T-helper 22 cell (primary cell): ENCODE measurements at regions not wholly inside any gene's neighbourhood (a gene's known extent, or its start where the extent isn't known, plus 50 kb on each side); places are given as distances from the start of the nearest gene placed in this dataset.

ENCODE experiments used
- DNase-seq: peaks from one replicate; pipeline ENCODE4 v3.0.0-alpha.2; 2020; ENCODE audit warnings: low read depth

DNA sequence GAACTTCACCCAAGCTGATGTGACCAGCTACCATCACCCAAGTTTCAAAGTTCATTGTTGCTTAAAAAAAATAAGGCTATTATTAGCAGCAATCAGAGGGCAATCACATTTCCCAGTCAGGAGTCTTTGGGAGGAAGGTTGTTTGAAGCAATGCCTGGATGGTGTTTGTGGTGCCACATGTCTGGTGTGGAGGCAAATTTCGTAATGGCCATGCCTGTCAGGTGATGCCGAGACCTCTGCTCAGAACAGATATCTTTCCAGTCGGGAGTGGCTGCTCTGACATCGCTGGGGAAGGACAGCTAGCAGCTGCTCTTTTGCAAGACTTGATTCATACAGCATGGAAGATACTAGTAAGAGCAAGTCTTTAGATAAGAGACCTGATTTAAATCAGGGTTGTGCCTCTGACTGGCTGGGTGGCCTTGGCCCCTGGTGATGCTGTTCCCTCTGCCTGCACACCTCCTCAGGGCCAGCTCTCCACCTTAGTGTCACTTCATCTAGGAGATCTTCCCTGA is 187.8 kb upstream of the JUN start:
- no peak for DNase-seq

DNA sequence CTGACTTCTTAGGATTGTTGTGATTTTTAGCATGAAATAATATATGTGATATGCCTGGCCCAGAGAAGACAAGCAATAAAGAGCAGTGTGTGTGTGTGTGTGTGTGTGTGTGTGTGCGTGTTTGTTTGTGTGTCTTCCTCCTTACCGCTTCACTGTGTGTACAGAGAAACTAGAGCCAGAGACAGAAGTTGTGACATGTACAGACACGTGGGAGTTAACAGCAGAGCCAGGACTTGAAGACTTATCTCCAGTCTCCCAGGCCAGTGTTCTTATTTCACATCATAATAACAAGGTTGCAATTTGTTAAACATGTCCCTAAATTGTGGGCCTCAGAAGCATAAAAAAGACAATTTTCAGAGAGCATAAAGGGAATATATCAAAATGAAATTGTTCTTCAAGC is 192.0 kb upstream of the JUN start:
- DNase-seq = no peak

DNA sequence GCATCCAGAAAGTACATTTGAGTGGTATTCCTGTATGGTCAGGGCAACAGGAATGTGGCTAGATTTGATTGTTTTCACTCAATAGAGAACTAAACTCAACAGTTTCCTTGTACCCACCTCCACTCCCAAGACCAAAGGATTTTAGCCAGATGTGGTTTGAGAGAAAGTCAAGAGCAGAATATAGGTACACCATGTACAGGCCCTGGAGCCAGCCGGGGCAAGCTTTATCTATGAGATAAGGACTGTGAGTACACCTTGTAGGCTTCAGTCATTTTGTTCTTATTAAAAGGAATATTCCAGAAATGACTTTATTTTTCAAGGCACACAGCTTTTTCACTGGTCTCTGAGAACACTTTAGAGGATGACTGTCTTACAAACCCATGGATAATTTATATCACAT is 192.4 kb upstream of the JUN start:
- DNase-seq = no peak

DNA sequence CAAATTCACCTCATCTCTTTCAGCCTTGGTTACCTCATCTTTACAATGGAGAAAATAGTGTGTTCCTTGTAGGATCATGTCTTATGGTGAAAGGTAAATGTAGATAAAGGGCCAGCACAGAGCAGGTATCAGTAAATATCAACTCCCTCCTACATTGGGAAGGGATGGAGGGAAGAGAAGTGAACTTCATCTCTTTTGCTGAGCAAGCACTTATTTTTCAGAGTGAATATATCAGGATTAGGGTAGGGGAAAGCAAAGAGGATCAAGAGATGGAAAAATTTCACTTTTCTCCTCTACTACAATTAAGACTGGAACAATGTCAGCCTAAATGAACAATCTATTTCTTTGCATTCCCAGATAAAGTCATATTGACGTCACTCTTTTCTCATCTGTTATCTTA is 193.8 kb upstream of the JUN start:
- no peak for DNase-seq

- DNase-seq = no peak
Observed at GRCh38 chr1:58978096-58978495, 194.2 kb upstream of the JUN start.

DNA sequence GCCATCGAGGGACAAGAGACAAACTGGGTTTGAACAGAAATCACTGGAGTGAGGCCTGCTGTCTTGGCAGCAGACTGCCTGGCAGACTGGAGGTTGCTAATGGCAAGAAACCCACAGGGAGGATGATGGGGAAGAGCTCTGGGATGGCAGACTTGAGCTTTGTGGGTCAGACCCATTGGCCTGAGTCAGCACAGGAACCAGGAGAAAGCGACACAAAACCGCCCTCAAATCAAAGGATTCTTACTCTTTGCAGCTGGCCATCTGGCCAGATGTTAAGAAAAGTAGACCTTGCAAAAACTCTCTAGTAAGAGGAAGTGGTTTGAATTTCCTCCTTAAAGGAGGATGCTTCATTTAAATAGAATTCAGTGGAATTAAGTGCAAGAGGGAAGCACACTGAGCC is 195.2 kb upstream of the JUN start:
- DNase-seq = no peak

DNA sequence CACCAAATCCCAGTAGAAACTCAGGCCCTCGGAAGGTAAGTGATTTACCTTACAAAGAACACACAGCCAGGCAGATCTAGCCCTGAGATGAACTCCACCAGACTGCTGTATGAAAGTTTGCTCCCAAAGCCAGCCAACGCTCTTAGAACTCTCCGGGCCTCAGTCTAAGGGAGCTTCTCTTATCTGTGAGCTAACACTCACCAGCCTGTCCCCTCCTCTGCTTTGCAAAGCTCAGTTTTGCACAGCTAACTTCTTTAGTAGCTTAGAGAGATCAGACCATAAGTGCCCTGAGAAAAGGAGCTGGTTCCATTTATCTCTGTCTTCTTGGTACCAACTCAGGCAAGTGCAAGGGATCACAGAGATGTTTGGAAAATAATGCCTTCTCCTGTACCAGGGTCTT is 195.8 kb upstream of the JUN start:
- DNase-seq = no peak

GRCh38 chr1:58981392-58981791 is 197.5 kb upstream of the JUN start:
- DNase-seq = no peak

DNA sequence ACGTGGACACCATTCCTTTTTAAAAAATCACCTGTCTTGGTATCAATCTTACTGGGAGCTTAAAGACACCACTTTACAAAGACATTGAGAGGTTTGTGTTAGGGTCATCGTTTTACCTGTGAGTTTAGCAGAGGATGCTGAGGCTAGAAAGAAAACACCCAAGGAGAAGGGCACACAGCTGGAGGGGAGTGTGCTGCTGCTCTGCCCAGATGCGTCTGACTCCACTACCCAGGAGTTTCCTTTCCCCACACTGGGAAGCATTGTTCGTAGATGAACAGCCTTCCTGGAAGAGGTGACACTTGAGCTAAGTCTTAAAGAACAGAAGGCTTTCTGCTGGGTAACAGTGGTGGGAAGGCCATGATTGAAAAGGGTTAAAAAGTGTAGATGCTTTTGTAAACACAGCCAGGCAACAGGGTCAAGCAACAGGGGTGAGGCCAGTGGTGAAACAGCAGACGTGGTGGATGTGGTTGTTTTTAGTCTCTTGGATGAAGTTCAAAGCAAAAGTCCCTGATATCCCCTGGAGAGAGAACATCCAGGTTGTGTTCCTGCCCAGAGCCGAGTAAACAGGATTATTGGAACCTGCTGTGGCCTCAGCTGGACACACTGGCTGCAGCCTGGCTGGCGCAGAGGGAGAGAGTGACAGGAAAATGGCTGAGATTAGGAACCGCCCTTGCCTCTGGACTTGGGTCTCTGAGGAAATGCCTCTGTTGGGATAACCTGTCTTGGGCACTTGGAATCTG is 198.6 kb upstream of the JUN start:
- no peak for DNase-seq

DNA sequence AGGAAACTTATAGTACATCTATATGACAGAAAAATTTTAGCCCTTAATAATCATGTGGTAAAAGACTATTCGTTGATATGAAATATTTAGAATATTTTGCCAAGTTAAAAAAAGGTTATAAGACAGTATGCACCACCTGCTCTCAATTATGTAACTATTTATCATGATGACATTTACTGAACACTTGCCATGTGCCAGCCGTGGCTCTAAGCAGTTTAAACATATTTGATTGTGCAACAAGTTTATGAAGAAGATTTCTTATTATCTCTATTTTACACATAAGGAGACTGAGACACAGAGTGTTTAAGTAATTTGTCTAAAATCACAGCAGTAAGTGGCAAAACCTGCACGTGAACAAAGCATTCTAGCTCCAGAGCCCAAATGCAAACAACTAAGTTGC is 199.3 kb upstream of the JUN start:
- no peak for DNase-seq

DNA sequence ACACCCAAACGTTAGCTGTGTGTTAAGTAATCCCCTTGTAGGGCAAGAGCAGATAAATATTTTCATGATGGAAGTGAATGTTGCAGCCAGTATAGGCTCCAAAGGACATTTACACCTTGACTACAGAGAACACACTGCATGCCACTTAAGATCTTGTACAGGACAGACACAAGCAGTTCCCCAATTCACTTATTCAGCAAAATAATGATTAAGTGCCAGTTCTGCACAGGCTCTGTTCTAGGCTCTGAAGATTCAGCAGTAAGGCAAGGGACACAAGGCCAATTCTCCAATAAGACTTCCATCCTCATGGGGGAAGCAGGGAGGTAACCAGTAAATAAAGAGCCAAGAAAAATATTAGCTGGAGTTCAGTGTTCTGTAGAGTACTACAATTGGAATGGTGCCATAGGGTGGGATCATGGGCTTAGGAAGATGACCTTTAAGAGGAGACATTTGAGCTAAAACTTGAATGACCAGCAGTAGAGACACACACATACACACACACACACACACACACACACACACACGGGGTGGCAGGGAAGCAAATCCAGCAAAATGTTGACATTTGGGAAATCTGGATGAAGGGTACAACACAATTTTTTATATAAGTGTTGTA is 199.9 kb upstream of the JUN start:
- DNase-seq = no peak

DNA sequence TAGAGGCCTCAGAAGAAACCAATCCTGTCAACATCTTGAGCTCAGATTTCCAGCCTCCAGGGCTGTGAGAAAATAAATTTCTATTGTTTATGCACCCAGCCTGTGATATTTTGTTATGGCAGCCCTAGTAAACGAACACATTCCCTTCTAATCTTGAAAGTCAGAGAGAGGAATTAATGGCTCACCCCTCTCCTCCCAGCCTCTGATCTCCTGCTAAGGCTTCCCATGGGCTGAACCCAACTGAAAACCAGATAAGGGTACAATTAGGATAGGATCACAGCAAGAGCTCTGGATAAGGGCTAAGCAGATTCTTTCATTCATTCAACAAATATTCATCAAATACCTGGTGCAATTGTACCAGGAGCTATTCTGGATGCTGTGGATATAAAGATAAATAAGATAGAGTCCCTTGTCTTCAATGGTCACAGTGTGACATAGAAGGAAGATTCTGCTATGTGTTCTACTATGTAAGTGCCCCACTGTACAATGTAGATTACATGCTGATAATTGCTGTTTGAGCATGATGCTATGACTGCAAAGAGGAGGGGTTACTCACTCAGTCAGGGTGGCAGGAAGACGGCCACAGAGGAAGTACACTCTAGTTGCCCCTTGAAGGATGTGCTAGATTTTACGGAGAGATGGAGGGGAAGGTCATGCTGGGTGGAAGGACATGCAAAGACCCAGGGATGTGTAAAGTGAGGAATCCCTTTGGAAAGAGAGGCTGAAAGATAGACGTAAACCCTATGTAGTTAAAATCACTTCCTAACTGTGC is 203.3 kb upstream of the JUN start:
- no peak for DNase-seq

DNA sequence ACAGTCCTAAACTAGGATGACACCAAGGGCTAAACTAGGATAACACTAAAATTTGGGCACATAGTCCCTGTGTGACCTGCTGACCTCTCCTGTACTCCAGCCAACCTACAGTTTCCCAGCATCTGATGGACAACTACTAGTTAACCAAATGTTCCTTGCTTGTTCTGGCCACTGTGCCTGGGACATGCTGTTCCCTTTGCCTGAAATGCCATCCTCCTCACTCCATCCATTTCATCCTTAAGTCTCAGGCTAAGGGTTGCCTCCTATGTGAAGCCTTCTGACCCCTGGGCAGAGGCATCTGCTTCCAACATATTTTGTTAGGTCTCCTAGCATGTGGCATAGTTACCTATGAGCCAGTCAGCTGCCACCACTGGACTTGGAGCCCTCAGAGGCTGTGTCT is 204.9 kb upstream of the JUN start:
- DNase-seq = no peak

DNA sequence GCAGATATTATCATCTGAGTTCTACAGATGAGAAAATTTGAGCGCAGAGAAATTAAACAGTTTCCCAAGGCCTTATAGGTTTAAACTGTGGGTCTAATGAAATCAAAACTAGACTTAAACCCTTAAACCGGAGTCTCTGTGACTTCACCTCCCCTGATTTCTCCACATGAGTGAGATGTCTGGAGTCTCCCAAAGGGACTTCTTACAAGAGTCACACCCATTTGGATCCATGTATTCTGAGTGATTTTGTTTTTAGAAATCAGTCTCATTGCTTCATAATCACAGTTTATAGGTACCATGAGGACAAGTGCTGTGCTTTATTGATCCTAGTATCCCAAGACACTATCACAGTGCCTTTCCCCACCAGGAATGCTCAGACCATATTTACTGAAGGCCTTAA is 206.0 kb upstream of the JUN start:
- no peak for DNase-seq

DNA sequence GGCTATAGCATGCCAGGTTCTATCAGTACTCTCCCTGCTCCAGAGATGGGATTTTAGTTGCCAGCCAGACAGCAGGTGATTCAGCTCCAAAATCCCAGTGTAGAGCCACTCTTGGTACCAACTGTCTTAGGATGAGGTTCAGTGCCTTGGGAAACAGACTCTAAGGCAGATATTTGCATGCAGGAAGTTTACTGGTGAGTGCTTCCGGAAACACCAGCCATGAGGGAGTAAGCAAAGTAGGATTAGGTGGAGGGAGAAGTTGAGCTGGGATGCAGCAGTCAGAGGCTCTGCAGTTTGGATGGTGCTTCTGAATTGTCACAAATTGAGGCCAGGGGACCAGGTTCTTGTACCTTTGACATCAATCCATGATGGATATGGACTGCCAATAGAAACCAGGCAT is 207.5 kb upstream of the JUN start:
- DNase-seq = no peak

DNA sequence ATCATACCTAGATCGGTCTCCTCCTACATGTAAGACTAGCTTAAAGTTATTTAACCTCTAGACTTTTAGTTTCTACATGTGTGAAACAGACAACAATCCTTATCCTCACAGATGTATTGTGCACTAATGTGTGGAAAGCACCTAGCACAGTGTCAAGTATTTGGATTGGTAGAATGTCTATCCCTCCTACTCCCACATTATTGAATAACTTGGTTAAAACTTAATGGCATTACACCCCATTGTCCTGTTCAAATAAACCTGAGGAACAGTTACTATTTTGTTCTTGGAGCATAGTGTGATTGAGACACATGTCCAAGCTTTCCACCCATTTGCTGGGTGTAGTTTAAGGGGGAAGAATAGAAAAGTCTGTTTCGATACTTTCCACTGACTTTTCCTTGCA is 208.8 kb upstream of the JUN start:
- no peak for DNase-seq

- no peak for DNase-seq
Observed at GRCh38 chr1:58993403-58993802, 209.6 kb upstream of the JUN start.

- no peak for DNase-seq
Observed at GRCh38 chr1:58994664-58995063, 210.8 kb upstream of the JUN start.

GRCh38 chr1:58996341-58997059 is 212.7 kb upstream of the JUN start:
- DNase-seq = no peak

DNA sequence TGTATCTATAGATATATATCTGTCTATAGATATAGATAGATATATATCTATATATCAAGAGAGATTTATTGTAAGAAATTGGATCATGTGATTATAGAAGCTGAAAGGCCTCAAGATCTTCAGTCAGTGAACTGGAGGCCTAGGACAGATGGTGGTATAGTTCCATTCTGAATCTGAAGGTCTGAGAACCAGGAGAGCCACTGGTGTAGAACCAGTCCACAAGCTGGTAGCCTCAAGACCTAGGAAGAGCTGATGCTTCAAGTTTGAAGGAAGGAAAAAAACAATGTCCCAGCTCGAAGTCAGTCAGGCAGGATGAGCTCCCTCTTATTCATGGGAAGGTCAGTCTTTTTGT is 213.2 kb upstream of the JUN start:
- DNase-seq = no peak

DNA sequence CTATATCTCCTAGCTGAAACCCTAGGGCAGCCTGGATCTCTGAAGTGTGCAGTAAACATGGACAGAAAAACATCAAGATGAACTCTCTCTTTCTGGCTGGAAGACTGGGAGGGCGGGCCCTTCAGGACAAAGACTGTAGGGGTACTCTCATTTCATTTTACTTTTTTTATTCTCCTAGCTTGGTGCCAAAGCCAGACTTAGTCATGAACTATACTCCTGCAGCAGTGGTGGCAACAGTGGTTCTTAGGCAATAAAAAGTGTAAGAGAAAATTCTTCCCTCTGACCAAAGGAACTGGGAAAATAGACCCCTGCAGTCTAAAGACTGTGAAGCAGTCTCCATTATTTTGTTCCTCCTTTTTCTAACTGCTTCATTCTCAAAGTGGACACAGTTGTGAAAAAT is 213.8 kb upstream of the JUN start:
- no peak for DNase-seq

DNA sequence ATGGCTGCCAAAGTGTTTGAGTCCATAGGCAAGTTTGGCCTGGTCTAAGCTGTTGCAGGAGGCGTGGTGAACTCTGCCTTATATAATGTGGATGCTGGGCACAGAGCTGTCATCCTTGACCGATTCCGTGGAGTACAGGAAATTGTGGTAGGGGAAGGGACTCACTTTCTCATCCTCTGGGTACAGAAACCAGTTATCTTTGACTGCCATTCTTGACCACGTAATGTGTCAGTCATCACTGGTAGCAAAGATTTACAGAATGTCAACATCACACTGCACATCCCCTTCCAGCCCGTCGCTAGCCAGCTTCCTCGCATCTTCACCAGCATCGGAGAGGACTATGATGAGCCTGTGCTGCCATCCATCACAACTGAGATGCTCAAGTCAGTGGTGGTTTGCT is 215.8 kb upstream of the JUN start:
- no peak for DNase-seq

- no peak for DNase-seq
Observed at GRCh38 chr1:59004755-59005154, 220.9 kb upstream of the JUN start.
